K562 (cell line): ENCODE measurements at regions not wholly inside any gene's neighbourhood (a gene's known extent, or its start where the extent isn't known, plus 50 kb on each side); places are given as distances from the start of the nearest gene placed in this dataset.

Experiments
- ATAC-seq: fragments of 200-7000 bp; cut with Tn5 transposase; 3 replicates; pipeline ENCODE4 v1.9.1; 2020; ENCODE audit warnings: moderate library complexity
- BruUV-seq: library from RNA; stranded (reverse); fragments of 400-500 nt; replicated peaks from 2 replicates; lab custom pipeline; 2021; lab: Mats Ljungman, UMichigan
- CTCF ChIA-PET: fragments of 300-600 bp; formaldehyde crosslinking; extraction: SDS; loops from one replicate; lab custom pipeline; 2021; ENCODE audit warnings: low intra/inter-chr PET ratio; lab: Yijun Ruan, JAX
- POLR2A ChIA-PET: fragments of 300-600, 350-650 bp; sonication (Branson Sonifier 250); formaldehyde crosslinking; extraction: SDS; loops from one replicate; lab custom pipeline; 2021; ENCODE audit warnings: antibody characterized with exemption, inconsistent platforms; lab: Yijun Ruan, JAX
- DNase-seq, 4 experiments: peaks; one replicate each; pipeline versions ENCODE4 v3.0.0 to v3.0.0-alpha.2; 2011 to 2018; ENCODE audit warnings: low spot score in 3 of 4, mixed read lengths in 3 of 4; ENCODE audit errors: extremely low read depth in 1 of 4
- FAIRE-seq: peaks from 2 replicates; lab custom pipeline; 2011; peaks lifted over from hg19 to GRCh38; lab: Jason Lieb, UNC
- H2AFZ ChIP-seq: 2 replicates; pipeline ENCODE4 v1.6.0; 2011; ENCODE audit warnings: low read depth, low read length, control low read depth, inconsistent platforms
- H3K27ac ChIP-seq: fragments of 200-600 bp; 3 replicates; pipeline ENCODE4 v1.8.0; 2011; ENCODE audit warnings: low read depth, mild to moderate bottlenecking, control low read depth, inconsistent platforms, low read length, moderate library complexity, mixed read lengths; ENCODE audit errors: extremely low read depth
- H3K27me3 ChIP-seq, 2 experiments: fragments of 300-600 bp in 1 of 2; 2 replicates in 1 of 2; 3 replicates in 1 of 2; pipeline versions ENCODE4 v1.6.0 to v1.8.0; 2011; ENCODE audit warnings: inconsistent platforms in 2 of 2, low read length in 2 of 2, mild to moderate bottlenecking in 1 of 2, mixed read lengths in 1 of 2, moderate library complexity in 1 of 2; ENCODE audit not compliant: control insufficient read depth in 2 of 2, insufficient read depth in 2 of 2
- H3K36me3 ChIP-seq: fragments of 300-600 bp; 3 replicates; pipeline ENCODE4 v1.8.0; 2011; ENCODE audit warnings: mild to moderate bottlenecking, low read length, inconsistent platforms; ENCODE audit not compliant: control insufficient read depth, insufficient read depth
- H3K4me1 ChIP-seq, 2 experiments: fragments of 200-600 bp in 1 of 2; replicated peaks in 1 of 2; 2 replicates in 1 of 2; 3 replicates in 1 of 2; pipeline versions ENCODE4 v1.5.1 to v1.8.0; 2011; ENCODE audit warnings: inconsistent platforms in 2 of 2, low read length in 2 of 2, mild to moderate bottlenecking in 1 of 2, mixed read lengths in 1 of 2, moderate library complexity in 1 of 2; ENCODE audit not compliant: control insufficient read depth in 2 of 2, insufficient read depth in 2 of 2
- H3K4me2 ChIP-seq: 2 replicates; pipeline ENCODE4 v1.6.1; 2011; ENCODE audit warnings: low read length, control low read depth, inconsistent platforms, mixed read lengths; ENCODE audit not compliant: insufficient read depth
- H3K4me3 ChIP-seq: fragments of 200-600 bp; sonication (generic), shearing (Covaris generic); 2 replicates; pipeline ENCODE4 v1.5.1; 2016; ENCODE audit warnings: control low read depth, inconsistent platforms
- H3K79me2 ChIP-seq: fragments of 200-600 bp; 3 replicates; pipeline ENCODE4 v1.8.0; 2011; ENCODE audit warnings: low read length, inconsistent platforms; ENCODE audit not compliant: control insufficient read depth, insufficient read depth
- H3K9ac ChIP-seq, 2 experiments: 2 replicates each; pipeline versions ENCODE4 v1.6.0 to v1.6.1; 2011; ENCODE audit warnings: low read depth in 2 of 2, low read length in 2 of 2, control low read depth in 1 of 2, inconsistent platforms in 1 of 2, mild to moderate bottlenecking in 1 of 2, mixed read lengths in 1 of 2; ENCODE audit not compliant: insufficient read depth in 1 of 2
- H3K9me1 ChIP-seq: one replicate; pipeline ENCODE4 v1.6.0; 2011; ENCODE audit warnings: inconsistent platforms, mild to moderate bottlenecking, low read length, moderate library complexity; ENCODE audit not compliant: control insufficient read depth, insufficient read depth
- H3K9me3 ChIP-seq: replicated peaks from 2 replicates; pipeline ENCODE4 v1.5.1; 2011; ENCODE audit warnings: low read depth, low read length, inconsistent platforms; ENCODE audit not compliant: control insufficient read depth, insufficient read depth
- H4K20me1 ChIP-seq: replicated peaks from 2 replicates; pipeline ENCODE4 v1.6.1; 2011; ENCODE audit warnings: low read length, inconsistent platforms, mixed read lengths; ENCODE audit not compliant: control insufficient read depth, insufficient read depth
- CXXC5 ChIP-seq: fragments of 250-450 bp; sonication (Bioruptor Pico); IDR thresholded peaks from 2 replicates; pipeline ENCODE4 v1.8.0; 2022; ENCODE audit warnings: inconsistent platforms, mild to moderate bottlenecking, moderate library complexity
- MAFK ChIP-seq: IDR thresholded peaks from 2 replicates; pipeline ENCODE4 v1.6.1; 2011; ENCODE audit warnings: low read length, improper control_type of control experiment
- MIER1 ChIP-seq: fragments of 450-650 bp; IDR thresholded peaks from 2 replicates; pipeline ENCODE4 v1.6.1; 2016; ENCODE audit warnings: antibody characterized with exemption, mild to moderate bottlenecking, low read depth
- PRMT5 ChIP-seq: sonication (generic); formaldehyde crosslinking; IDR thresholded peaks from 2 replicates; pipeline ENCODE4 v1.5.0; 2020; ENCODE audit warnings: missing genetic modification reagents
- RCOR1 ChIP-seq, 2 experiments: IDR thresholded peaks; 2 replicates each; pipeline ENCODE4 v1.6.1; 2012; ENCODE audit warnings: low read depth in 2 of 2, low read length in 2 of 2, borderline replicate concordance in 1 of 2, improper control_type of control experiment in 1 of 2
- SPI1 ChIP-seq: IDR thresholded peaks from 2 replicates; pipeline ENCODE4 v1.6.1; 2011; ENCODE audit warnings: low read depth, low read length, control low read depth, borderline replicate concordance
- ZNF174 ChIP-seq: fragments of 250-450 bp; sonication (Bioruptor Pico); IDR thresholded peaks from 2 replicates; pipeline ENCODE4 v1.4.0; 2020; ENCODE audit warnings: mild to moderate bottlenecking
- WGBS: fragments of 100-300 bp; shearing (Covaris generic); methylation state at CpG from one replicate; pipeline ENCODE4 v1.1.6; 2016; ENCODE audit warnings: low coverage, mixed read lengths; ENCODE audit not compliant: insufficient coverage; ENCODE audit errors: missing lambda C conversion rate; 5-methylcytosine and 5-hydroxymethylcytosine counted together
- in situ Hi-C: fragments of 300-500 bp; cut with MboI; formaldehyde crosslinking; loops from 4 replicates; pipeline ENCODE4 v1.15.0; 2018; ENCODE audit warnings: inconsistent platforms, mixed read lengths
- intact Hi-C: fragments of 100-400 bp; cut with micrococcal nuclease; formaldehyde crosslinking; loops from 2 replicates; pipeline ENCODE4 v1.14.2; 2022
- TF ChIP-seq, protein P1 (sequence below): fragments of 450-650 bp; IDR thresholded peaks from 2 replicates; pipeline ENCODE4 v1.6.1; 2017; ENCODE audit warnings: antibody characterized with exemption, mild to moderate bottlenecking
- TF ChIP-seq, protein P2 (sequence below): sonication (generic); formaldehyde crosslinking; IDR thresholded peaks from 2 replicates; pipeline ENCODE4 v1.8.1; 2023; ENCODE audit warnings: mild to moderate bottlenecking, missing genetic modification reagents
- TF ChIP-seq, protein P3 (sequence below): sonication (generic); formaldehyde crosslinking; IDR thresholded peaks from 2 replicates; pipeline ENCODE4 v1.8.0; 2022; ENCODE audit warnings: missing genetic modification reagents, mild to moderate bottlenecking, moderate library complexity, borderline replicate concordance

DNA sequence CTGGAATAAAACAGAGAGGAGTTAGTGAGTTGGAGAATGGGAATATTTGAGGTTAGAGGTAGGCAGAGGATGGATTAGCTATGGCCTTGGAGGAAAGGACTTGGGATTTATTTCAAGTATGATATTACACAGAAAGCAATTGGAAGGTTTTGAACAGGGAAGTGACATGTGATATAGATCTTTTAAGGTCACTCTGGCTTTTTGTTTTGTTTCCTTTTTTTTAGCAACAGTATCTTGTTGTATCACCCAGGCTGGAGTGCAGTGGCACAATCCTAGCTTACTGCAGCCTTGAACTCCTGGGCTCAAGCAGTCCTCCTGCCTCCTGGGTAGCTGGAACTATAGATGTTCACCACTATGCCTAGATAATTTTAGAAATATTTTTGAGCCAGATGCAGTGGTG lies 190.3 kb downstream of the UTRN start:
- Histone ChIP-seq H4K20me1 (no peaks in the 10 kb centered on the region), H3K9me3 (no peaks in the 10 kb centered on the region), H3K27ac (no peak overlapping the region), H3K27me3 (no peaks in the 10 kb centered on the region), H2AFZ (no peak overlapping the region), H3K9ac (no peak overlapping the region), H3K4me2 (no peak overlapping the region), H3K9me1 (no peaks in the 10 kb centered on the region), H3K4me3 (no peak overlapping the region), H3K4me1 (peaks cover 4% of the 10 kb centered on the region in 2 experiments; a peak in 2 of 5 replicates), H3K36me3 (no peaks in the 10 kb centered on the region), H3K79me2 (no peaks in the 10 kb centered on the region)
- in situ Hi-C loops: no loop called here
- CTCF ChIA-PET: no interaction called here
- POLR2A ChIA-PET: no interaction called here
- peak; percentile 12; the same call in 1 of the 2 replicates for TF ChIP-seq SPI1
- no peak for TF ChIP-seq RCOR1 (IDR thresholded peaks at IDR 0.05; ENCODE audit: borderline replicate concordance in 1 of 2, low read depth in 2 of 2, low read length in 2 of 2)
- FAIRE-seq: no peak
- no peak for DNase-seq
- BruUV-seq: no TSS peak
- intact Hi-C loops: loop anchor here (5.0 kb wide), 1 partner anchor 258 kb away; no protein-coding TSS in a partner anchor
- no peak for ATAC-seq

DNA sequence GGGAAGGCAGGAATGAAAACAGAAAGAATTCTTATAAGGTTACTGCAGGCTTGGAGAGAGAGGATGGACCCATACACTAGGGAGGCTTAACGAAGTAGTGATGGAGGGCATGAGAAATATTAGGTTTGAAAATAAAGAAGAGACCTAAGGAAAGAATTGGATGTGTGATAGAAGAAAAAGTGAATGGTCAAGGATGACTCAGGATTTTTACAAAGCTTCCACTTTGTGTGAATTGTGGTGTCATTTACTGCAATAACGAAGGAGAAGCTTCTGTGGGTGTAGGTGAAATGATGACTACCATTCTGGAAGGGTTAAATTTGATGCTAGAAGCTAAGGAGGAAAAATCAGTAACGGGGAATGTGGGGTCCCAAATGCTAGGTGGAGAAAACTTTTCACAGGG lies 191.2 kb downstream of the UTRN start:
- H3K27ac ChIP-seq: no peak overlapping the region
- H3K9me3 ChIP-seq: no peaks in the 10 kb centered on the region
- DNase-seq: no peak
- H4K20me1 ChIP-seq: no peaks in the 10 kb centered on the region
- ChIA-PET CTCF (no interaction called here), POLR2A (no interaction called here)
- no peak for FAIRE-seq
- no peak overlapping the region for H3K4me3 ChIP-seq
- H3K36me3 ChIP-seq: no peaks in the 10 kb centered on the region
- intact Hi-C loops (loop anchor here (5.0 kb wide), 1 partner anchor 259 kb away; no protein-coding TSS in a partner anchor), in situ Hi-C loops (no loop called here)
- H2AFZ ChIP-seq: peak overlapping the region; percentile 11; the same call in 1 of the 2 replicates
- no peak for ATAC-seq
- H3K4me2 ChIP-seq: no peak overlapping the region
- H3K4me1 ChIP-seq: peaks cover 4% of the 10 kb centered on the region in 2 experiments; a peak in 2 of 5 replicates
- H3K9ac ChIP-seq: no peak overlapping the region
- no peaks in the 10 kb centered on the region for H3K79me2 ChIP-seq
- H3K9me1 ChIP-seq: no peaks in the 10 kb centered on the region
- WGBS: 7% methylated on average over 3 of the region's 3 CpGs
- BruUV-seq: no TSS peak
- no peaks in the 10 kb centered on the region for H3K27me3 ChIP-seq
- TF ChIP-seq, protein P1, sequence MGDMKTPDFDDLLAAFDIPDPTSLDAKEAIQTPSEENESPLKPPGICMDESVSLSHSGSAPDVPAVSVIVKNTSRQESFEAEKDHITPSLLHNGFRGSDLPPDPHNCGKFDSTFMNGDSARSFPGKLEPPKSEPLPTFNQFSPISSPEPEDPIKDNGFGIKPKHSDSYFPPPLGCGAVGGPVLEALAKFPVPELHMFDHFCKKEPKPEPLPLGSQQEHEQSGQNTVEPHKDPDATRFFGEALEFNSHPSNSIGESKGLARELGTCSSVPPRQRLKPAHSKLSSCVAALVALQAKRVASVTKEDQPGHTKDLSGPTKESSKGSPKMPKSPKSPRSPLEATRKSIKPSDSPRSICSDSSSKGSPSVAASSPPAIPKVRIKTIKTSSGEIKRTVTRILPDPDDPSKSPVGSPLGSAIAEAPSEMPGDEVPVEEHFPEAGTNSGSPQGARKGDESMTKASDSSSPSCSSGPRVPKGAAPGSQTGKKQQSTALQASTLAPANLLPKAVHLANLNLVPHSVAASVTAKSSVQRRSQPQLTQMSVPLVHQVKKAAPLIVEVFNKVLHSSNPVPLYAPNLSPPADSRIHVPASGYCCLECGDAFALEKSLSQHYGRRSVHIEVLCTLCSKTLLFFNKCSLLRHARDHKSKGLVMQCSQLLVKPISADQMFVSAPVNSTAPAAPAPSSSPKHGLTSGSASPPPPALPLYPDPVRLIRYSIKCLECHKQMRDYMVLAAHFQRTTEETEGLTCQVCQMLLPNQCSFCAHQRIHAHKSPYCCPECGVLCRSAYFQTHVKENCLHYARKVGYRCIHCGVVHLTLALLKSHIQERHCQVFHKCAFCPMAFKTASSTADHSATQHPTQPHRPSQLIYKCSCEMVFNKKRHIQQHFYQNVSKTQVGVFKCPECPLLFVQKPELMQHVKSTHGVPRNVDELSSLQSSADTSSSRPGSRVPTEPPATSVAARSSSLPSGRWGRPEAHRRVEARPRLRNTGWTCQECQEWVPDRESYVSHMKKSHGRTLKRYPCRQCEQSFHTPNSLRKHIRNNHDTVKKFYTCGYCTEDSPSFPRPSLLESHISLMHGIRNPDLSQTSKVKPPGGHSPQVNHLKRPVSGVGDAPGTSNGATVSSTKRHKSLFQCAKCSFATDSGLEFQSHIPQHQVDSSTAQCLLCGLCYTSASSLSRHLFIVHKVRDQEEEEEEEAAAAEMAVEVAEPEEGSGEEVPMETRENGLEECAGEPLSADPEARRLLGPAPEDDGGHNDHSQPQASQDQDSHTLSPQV: no peak
- TF ChIP-seq MAFK: peak; percentile 42; the same call in 1 of the 2 replicates
- no peak for TF ChIP-seq PRMT5
- TF ChIP-seq, protein P2, sequence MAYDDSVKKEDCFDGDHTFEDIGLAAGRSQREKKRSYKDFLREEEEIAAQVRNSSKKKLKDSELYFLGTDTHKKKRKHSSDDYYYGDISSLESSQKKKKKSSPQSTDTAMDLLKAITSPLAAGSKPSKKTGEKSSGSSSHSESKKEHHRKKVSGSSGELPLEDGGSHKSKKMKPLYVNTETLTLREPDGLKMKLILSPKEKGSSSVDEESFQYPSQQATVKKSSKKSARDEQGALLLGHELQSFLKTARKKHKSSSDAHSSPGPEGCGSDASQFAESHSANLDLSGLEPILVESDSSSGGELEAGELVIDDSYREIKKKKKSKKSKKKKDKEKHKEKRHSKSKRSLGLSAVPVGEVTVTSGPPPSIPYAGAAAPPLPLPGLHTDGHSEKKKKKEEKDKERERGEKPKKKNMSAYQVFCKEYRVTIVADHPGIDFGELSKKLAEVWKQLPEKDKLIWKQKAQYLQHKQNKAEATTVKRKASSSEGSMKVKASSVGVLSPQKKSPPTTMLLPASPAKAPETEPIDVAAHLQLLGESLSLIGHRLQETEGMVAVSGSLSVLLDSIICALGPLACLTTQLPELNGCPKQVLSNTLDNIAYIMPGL (CRISPR knock-in tag): no peak
- no peak for TF ChIP-seq CXXC5 (CRISPR knock-in tag)
- no peak for TF ChIP-seq ZNF174 (CRISPR knock-in tag)
- TF ChIP-seq, protein P3, sequence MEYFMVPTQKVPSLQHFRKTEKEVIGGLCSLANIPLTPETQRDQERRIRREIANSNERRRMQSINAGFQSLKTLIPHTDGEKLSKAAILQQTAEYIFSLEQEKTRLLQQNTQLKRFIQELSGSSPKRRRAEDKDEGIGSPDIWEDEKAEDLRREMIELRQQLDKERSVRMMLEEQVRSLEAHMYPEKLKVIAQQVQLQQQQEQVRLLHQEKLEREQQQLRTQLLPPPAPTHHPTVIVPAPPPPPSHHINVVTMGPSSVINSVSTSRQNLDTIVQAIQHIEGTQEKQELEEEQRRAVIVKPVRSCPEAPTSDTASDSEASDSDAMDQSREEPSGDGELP (CRISPR knock-in tag): no peak
- TF ChIP-seq MIER1: no peak
